Psoas muscle (tissue), 7 donors: ENCODE measurements at regions not wholly inside any gene's neighbourhood (a gene's known extent, or its start where the extent isn't known, plus 50 kb on each side); places are given as distances from the start of the nearest gene placed in this dataset.

Source experiments
- ATAC-seq, 4 donors: fragments of 200-7000 bp; cut with Tn5 transposase; one replicate each; pipeline ENCODE4 v1.9.1; 2020; ENCODE audit warnings: moderate library complexity in 3 of 4, mild to moderate bottlenecking in 2 of 4
- DNase-seq, 2 donors: peaks; one replicate each; pipeline ENCODE4 v3.0.0-alpha.2; 2020
- H3K27ac ChIP-seq: fragments of 200-600 bp; one replicate; pipeline ENCODE4 v1.8.0; 2022
- H3K27me3 ChIP-seq, 3 donors: fragments of 200-600 bp in 1 of 3; one replicate each; pipeline versions ENCODE4 v1.6.1 to v1.8.0; 2013 to 2022; ENCODE audit warnings: low read length in 2 of 3, mild to moderate bottlenecking in 2 of 3, moderate library complexity in 1 of 3; ENCODE audit not compliant: insufficient read depth in 3 of 3
- H3K36me3 ChIP-seq, 2 donors: fragments of 200-600 bp in 1 of 2; one replicate each; pipeline versions ENCODE4 v1.6.1 to v1.8.0; 2013 to 2022; ENCODE audit warnings: low read depth in 1 of 2, mild to moderate bottlenecking in 1 of 2, moderate library complexity in 1 of 2; ENCODE audit not compliant: insufficient read depth in 1 of 2
- H3K4me1 ChIP-seq: fragments of 200-600 bp; one replicate; pipeline ENCODE4 v1.8.0; 2022
- H3K4me3 ChIP-seq: fragments of 200-600 bp; one replicate; pipeline ENCODE4 v1.8.0; 2022; ENCODE audit warnings: mild to moderate bottlenecking
- H3K9me3 ChIP-seq: fragments of 200-600 bp; one replicate; pipeline ENCODE4 v1.8.0; 2022
- WGBS, 3 donors: extraction: QIAGEN DNeasy Blood & Tissue Kit; methylation state at CpG; one replicate each; pipeline versions ENCODE4 v1.1.6 to v1.1.7; 2013; 5-methylcytosine and 5-hydroxymethylcytosine counted together
- intact Hi-C, 2 donors: fragments of 100-400 bp; cut with DNase I; formaldehyde crosslinking; loops; one replicate each; pipeline versions ENCODE4 v1.11.0 to v1.14.2; 2022
- TF ChIP-seq, protein P1 (sequence below): fragments of 200-600 bp; IDR thresholded peaks from one replicate; pipeline ENCODE4 v1.8.0; 2022; ENCODE audit warnings: antibody characterized with exemption
- donor health status: healthy with polysubstance abuse.
- donor health status: DM: no; HTN: no; CAD: no; lungs with moderate emphysema.
- donor health status: Bipolar disorder and iron deficiency.
- donor health status: healthy.
- donor health status: DM: yes; HTN: yes; CAD: no.
- donor health status: DM: no; HTN: no; CAD: no.
- donor health status: DM: yes; HTN: yes; CAD: no.

GRCh38 chr5:117089001-117089400, 514.4 kb upstream of the SEMA6A start:
- Histone ChIP-seq H3K27me3 (no peaks in the 10 kb centered on the region), H3K4me3 (no peak overlapping the region), H3K9me3 (no peaks in the 10 kb centered on the region), H3K36me3 (no peaks in the 10 kb centered on the region), H3K27ac (no peak overlapping the region), H3K4me1 (no peaks in the 10 kb centered on the region)
- ATAC-seq (no peak), DNase-seq (no peak)
- intact Hi-C loops, result no loop called here
- TF ChIP-seq, protein P1, sequence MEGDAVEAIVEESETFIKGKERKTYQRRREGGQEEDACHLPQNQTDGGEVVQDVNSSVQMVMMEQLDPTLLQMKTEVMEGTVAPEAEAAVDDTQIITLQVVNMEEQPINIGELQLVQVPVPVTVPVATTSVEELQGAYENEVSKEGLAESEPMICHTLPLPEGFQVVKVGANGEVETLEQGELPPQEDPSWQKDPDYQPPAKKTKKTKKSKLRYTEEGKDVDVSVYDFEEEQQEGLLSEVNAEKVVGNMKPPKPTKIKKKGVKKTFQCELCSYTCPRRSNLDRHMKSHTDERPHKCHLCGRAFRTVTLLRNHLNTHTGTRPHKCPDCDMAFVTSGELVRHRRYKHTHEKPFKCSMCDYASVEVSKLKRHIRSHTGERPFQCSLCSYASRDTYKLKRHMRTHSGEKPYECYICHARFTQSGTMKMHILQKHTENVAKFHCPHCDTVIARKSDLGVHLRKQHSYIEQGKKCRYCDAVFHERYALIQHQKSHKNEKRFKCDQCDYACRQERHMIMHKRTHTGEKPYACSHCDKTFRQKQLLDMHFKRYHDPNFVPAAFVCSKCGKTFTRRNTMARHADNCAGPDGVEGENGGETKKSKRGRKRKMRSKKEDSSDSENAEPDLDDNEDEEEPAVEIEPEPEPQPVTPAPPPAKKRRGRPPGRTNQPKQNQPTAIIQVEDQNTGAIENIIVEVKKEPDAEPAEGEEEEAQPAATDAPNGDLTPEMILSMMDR, result no peak
- 78 to 86% (median 83%) methylated on average over 2 of the region's 2 CpGs for WGBS, 3 donors

DNA sequence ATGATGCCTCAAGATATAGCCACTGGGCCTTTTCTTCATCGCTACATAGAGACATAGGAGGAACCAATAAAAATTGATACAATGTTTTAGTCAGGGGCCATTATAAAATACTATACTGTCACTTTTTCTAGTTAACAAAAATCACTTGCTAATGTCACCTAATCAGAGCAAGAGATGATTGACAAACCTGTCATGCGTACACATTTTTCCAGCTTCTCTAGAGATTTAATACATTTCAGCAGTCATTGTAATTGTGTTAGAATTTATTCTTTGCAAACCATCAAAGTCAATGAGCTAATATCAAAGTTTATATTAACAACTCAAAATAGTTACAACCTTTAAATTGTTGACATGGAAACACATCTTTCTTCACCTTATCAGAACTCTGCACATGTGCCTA, 513.6 kb upstream of the SEMA6A start:
- no peaks in the 10 kb centered on the region for H3K27me3 ChIP-seq
- H3K27ac ChIP-seq, result no peak overlapping the region
- DNase-seq, result no peak
- H3K4me1 ChIP-seq, result no peaks in the 10 kb centered on the region
- 94 to 97% (median 97%) methylated on average over 2 of the region's 2 CpGs for WGBS, 3 donors
- TF ChIP-seq, protein P1, result no peak
- ATAC-seq, result no peak
- no peaks in the 10 kb centered on the region for H3K9me3 ChIP-seq
- H3K4me3 ChIP-seq, result no peak overlapping the region
- no peaks in the 10 kb centered on the region for H3K36me3 ChIP-seq
- intact Hi-C loops, result no loop called here

DNA sequence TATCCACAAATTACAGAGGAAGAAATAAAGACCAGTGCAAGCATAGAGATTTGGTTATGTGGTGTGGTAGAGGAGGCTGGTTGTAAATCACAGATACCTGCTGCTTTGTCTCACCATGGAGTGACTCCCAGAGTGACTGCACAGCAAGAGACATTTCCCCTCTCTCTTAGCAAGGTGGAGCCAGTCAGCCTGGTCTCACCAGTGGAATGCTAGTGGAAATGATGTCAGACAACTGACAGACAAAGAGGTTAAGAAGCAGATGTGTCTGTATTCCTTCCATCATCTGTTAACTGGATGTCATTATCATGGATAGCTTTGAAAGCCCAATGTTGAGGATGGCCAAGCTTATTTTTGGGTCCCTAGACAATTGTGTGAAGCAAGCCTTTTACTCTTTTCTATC, 509.4 kb upstream of the SEMA6A start:
- no peak for ATAC-seq

GRCh38 chr5:117082977-117083376, 508.4 kb upstream of the SEMA6A start:
- no peaks in the 10 kb centered on the region for H3K27me3 ChIP-seq
- no peak for ATAC-seq
- no peaks in the 10 kb centered on the region for H3K4me1 ChIP-seq
- no peak overlapping the region for H3K27ac ChIP-seq
- intact Hi-C loops, result no loop called here
- DNase-seq, result no peak
- TF ChIP-seq, protein P1, result no peak
- H3K4me3 ChIP-seq, result no peak overlapping the region
- no peaks in the 10 kb centered on the region for H3K9me3 ChIP-seq
- WGBS, 3 donors, result 12 to 36% (median 21%) methylated on average over 1 of the region's 1 CpG
- H3K36me3 ChIP-seq, result no peaks in the 10 kb centered on the region

More for the DNA sequence above, 509.4 kb upstream of the SEMA6A start:
- intact Hi-C loops, result no loop called here
- no peak overlapping the region for H3K27ac ChIP-seq
- no peak for DNase-seq
- no peak overlapping the region for H3K4me3 ChIP-seq
- no peaks in the 10 kb centered on the region for H3K9me3 ChIP-seq
- no peaks in the 10 kb centered on the region for H3K36me3 ChIP-seq
- H3K27me3 ChIP-seq, result no peaks in the 10 kb centered on the region
- TF ChIP-seq, protein P1, result no peak
- no peaks in the 10 kb centered on the region for H3K4me1 ChIP-seq

GRCh38 chr5:117077142-117077541, 502.5 kb upstream of the SEMA6A start:
- ATAC-seq (no peak), DNase-seq (no peak)
- no peaks in the 10 kb centered on the region for H3K4me1 ChIP-seq
- intact Hi-C loops, result no loop called here
- H3K9me3 ChIP-seq, result no peaks in the 10 kb centered on the region
- no peaks in the 10 kb centered on the region for H3K27me3 ChIP-seq
- TF ChIP-seq, protein P1, result peak; percentile 13
- H3K4me3 ChIP-seq, result no peak overlapping the region
- WGBS, 3 donors, result 88 to 96% (median 95%) methylated on average over 2 of the region's 2 CpGs
- no peaks in the 10 kb centered on the region for H3K36me3 ChIP-seq
- no peak overlapping the region for H3K27ac ChIP-seq
